ENCODE measurements at regions not wholly inside any gene's neighbourhood (a gene's known extent, or its start where the extent isn't known, plus 50 kb on each side); places are given as distances from the start of the nearest gene placed in this dataset.

DNA sequence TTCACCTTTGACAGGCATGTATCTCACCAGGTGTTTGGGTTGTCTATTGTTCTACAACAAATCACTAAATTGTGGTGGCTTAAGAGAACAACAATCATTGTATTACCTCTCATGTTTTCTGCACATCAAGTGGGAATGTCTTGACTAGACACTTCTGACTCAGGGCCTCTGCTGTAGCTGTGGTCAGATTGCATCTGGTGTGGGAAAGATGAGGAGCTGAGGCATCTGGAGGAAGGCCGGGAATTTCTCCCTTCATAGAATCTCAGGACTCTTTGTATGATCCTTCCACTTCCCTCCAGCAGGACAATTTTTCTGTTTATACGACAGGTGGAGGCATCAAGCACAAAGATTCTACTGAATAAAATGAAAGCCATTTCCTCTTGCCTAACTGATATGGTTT is 511.8 kb upstream of the NBEA start:
- TF ChIP-seq POLR2AphosphoS5 (IDR thresholded peaks at IDR 0.05; ENCODE audit: low read depth, low read length) = no peak
- TF ChIP-seq POLR2A (IDR thresholded peaks at IDR 0.05; ENCODE audit: low read depth, low read length) = no peak
- TF ChIP-seq TAF1 (IDR thresholded peaks at IDR 0.05; ENCODE audit: borderline replicate concordance, low read depth, low read length) = no peak
